ENCODE measurements at regions not wholly inside any gene's neighbourhood (a gene's known extent, or its start where the extent isn't known, plus 50 kb on each side); places are given as distances from the start of the nearest gene placed in this dataset.
"Not testable (repeated sequence)": the region's sequence is repeated elsewhere in the genome, so short reads cannot be mapped to it uniquely, and the experiment has no call there.

DNA sequence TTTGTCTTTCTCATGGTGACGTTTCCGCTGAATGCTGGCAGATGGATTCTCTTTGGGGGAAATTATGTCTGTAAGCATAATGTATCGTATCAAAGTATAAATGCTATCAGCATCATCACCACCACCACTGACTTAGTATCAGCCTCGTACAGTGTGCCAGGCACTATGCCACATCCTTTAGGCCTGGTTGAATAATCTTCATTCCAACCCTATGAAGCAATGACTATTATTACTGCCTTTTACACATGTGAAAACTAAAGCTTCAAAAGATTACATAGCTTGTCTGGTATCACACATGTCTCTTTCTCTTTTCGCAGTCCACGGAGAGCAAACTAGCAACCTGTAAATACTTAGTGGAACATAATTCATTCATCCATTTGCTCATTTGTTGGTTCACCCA is 166.7 kb upstream of the PRICKLE2 start:
- intact Hi-C loops (cut with micrococcal nuclease), result no loop called here

DNA sequence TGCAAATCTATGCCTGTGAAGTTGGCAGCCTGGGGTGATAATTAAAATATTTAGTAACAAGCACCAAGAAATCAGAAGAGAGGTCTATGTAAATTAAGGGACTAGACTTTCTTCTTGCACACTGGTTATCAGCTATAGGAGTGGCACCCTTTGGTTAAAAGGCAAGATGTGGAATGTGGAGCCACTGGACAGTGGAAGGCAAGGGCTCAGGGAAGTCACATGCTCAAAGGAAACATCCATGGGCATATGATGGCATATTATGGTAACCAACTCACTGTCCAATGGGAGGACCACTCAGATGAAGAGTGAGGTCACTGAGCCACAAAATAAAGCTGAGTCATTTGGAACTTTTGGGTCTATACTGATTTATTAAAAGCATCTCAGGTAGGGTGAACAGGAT is 165.6 kb upstream of the PRICKLE2 start:
- intact Hi-C loops (cut with micrococcal nuclease), result no loop called here

DNA sequence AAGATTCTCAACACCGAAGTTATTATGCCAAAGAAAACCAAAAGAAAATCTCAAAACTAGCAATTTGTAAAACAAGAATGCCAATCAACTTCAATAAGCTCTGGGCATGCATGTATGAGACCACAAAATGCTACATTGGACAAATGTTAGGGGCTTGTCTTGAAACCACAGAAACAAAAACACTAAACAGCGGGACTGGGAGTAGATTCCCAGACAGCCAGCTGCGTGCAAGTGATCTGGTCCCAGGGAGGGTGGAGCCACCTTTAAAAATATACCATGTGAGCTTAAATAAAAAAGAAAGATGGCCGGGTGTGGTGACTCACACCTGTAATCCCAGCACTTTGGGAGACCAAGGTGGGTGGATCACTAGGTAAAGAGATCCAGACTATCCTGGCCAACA is 163.6 kb upstream of the PRICKLE2 start:
- intact Hi-C loops (cut with micrococcal nuclease), result no loop called here

DNA sequence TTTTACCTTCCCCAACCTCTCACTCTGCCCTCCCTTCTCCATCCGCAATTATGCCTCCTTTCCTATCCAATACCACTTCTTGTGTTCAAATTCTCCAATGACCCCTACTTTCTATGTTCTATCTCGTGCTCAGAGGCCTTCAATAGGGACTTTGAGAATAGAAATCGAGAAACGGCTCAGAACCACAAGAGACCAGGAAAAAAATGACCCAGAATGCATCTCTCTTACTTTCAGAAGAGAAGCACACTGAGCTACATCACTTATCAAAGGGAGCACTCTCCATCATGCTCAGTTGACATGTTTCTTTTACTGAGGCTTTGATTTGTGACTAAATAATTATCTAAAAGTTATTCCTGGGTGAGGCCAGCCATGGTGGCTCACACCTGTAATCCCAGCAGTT is 162.4 kb upstream of the PRICKLE2 start:
- intact Hi-C loops (cut with micrococcal nuclease), result no loop called here

DNA sequence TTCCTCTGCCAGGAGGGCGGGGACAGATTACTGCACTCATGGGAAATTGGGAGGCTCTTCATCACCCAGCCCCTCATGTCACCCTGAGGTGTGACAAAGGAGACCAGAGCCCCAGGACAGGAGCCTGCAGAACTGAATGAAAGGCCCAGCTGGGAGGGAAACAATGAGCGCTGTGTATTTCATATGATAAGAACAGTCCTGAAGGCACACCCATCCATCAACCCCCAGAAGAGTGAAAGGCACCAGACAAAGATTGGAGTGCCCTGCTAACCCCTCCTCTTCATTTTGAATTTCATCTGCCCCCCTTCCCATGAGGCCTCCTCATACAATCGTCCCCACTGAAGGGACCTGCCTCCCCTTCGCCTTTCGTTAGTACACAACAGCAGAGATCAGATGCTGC is 160.0 kb upstream of the PRICKLE2 start:
- intact Hi-C loops (cut with micrococcal nuclease), result no loop called here

DNA sequence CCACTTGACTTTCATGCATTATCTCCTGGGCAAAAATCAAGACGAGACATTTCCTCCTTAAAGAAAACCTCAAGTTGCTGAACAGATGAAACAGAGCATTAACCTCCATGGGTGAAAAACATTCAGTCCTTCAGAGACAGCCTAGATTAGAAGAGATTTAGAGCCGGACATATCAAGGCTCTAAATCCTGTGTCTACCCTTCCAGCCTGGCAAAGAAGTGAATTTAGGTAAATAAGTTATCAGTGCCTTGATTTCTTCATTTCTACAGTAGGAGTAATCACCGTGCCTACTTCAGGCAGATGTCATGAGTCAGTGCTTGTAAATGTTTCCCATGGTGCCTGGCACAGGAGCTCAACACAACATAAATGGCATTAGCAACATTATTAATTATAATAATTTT is 159.3 kb upstream of the PRICKLE2 start:
- intact Hi-C loops (cut with micrococcal nuclease), result no loop called here

DNA sequence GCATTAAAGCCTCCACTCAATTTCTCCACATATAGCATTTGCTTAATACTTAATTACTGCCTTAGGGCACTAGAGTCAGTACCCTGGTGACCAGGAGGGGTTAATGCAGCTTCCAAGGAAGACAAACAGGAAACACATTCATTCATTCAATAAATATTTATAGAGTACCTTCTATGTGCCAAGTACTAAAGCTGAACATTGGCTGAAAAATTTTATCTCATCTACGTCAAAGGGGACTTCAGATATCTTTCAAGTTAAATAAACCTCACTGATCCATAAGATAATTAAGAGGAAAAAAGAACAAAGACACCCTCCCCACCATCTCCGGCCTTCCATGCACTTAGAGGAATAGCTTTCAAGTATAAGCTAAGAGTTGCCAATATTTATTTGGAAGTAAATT is 156.9 kb upstream of the PRICKLE2 start:
- intact Hi-C loops (cut with micrococcal nuclease), result no loop called here

DNA sequence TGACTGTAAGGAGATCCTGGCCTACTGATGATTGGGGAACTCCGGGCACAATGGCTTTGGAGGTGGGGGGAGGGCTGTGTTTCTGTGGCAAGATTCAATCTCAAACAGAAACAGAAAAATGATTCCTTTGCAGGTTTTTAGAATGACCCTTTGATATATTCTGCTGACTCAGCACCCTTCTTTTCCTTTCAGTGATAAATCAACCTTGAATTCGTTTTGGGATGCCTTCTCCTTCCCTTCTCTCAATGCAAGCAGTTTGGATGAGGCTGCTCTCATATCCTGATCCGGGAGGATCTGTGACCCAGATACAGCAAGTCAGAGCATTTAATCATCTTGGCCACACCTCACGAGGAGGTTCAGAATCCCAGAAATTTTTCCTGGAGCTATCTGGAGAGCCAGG is 156.1 kb upstream of the PRICKLE2 start:
- intact Hi-C loops (cut with micrococcal nuclease), result no loop called here

DNA sequence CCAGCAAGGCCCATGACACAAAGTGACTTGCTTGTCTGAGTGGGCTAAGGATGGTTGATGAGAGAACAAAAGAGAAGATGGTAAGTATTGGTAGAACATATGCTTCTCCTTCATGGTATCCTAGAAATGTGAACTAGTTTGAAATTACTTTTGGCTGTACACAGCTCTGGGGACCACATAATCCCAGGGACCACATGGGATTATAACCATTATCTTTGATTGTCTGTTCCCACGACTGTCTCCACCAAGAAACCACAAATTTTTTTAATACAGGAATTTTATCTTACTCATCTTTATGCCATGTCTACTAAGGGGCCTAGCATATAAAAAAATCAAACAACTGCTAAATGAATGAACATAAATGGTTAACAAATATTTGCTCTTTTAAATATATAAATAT is 155.3 kb upstream of the PRICKLE2 start:
- intact Hi-C loops (cut with micrococcal nuclease), result no loop called here

DNA sequence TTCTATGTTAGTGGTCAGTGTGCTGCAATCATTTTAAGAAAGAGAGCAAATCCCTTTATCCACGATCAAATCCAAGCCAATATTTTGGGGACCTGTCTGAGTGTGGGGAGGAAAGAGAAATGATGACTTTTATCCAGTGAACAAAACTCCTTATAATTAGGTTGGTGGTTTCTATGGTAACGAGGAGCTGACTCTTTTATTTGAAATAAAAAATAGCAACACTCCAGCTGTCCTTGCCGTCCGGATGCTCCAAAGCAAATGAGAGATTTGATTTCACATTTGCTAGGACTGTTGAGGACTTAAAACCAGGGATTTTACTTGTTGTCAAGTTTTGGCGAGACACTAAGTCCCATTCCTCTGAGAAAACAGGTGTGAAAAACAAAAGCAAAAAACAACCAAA is 154.0 kb upstream of the PRICKLE2 start:
- intact Hi-C loops (cut with micrococcal nuclease), result no loop called here

DNA sequence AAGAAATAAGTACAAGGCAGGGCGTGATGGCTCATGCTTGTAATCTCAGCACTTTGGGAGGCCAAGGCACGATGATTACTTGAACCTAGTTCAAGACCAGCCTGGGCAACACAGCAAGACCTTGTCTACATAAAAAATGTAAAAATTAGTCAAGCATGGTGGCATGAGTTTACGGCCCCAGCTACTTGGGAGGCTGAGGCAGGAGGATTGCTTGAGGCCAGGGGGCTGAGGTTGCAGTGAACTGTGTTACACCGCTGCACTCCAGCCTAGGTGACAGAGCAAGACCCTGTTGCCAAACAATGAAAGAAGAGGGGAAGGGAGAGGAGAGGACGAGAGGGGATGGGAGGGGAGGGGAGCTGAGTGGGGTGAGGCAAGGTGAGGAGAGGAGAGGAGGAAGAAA is 152.7 kb upstream of the PRICKLE2 start:
- intact Hi-C loops (cut with micrococcal nuclease), result no loop called here

DNA sequence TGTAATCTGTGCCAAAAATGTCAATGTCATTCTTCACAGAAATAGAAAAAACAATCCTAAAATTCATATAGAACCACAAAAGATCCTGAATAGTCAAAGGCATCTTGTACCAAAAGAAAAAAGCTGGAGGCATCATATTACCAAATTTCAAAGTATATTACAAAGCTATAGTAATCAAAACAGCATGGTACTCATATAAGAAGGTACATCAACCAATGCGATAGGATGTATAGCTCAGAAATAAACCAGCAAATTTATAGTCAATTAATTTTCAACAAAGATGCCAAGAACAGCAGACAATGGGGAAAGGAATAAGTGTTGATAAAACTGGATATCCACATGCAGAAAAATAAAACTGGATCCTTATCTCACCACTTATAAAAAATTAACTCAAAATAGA is 150.5 kb upstream of the PRICKLE2 start:
- intact Hi-C loops (cut with micrococcal nuclease), result no loop called here

DNA sequence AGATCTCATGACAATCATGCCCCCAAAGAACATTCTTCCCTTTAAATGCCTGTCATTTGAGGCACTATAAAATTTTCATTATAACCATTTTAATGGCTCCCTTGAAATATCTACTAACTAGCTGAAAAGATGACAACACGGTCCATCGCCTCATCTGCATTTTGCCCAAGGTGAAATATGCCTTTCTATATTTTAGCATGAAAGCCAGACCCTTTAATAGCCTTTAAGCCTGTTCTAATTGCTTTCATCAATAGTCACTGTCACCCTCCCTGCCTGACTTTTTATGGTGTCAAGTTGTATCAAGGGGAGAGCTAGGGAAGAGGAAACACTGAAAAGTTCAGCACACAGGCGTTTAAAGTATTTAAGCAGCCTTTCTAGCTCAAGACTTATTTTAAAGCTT is 144.1 kb upstream of the PRICKLE2 start:
- intact Hi-C loops (cut with micrococcal nuclease), result no loop called here

DNA sequence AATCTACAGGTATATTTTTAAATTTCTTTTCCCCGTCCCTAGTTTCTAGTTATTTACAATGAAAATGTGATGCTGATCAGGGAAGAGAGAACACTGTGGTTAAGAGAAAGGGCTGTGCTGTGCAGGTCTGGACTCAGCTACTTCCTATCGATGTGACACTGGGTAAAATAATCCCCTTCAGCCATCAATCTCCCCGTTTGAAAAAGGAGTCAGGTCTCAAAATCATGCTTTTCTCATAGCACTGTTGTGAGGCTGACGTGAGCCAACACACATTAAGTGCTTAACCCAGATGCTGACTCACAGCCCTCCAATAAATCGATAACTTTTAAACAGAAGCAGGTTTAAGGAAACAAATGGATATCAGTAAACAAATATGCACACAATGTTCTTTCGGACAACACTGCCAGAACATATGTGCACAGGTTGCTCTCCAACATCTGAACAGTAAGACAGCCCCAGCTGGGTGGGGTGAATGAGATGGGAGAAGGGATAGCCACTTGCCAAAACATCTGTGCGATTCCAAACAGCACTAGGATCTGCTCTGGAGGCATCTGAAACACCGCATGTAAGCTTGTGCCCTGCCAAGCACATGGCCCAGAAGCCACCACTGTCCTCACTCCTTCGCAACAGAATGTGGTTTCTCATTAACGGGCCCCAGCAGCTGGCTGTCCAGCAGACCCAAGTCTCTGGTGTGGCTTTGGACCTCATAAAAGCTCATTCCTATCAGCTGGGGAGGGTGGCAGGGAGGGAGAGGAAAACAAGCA is 143.2 kb upstream of the PRICKLE2 start:
- intact Hi-C loops (cut with micrococcal nuclease), result no loop called here

DNA sequence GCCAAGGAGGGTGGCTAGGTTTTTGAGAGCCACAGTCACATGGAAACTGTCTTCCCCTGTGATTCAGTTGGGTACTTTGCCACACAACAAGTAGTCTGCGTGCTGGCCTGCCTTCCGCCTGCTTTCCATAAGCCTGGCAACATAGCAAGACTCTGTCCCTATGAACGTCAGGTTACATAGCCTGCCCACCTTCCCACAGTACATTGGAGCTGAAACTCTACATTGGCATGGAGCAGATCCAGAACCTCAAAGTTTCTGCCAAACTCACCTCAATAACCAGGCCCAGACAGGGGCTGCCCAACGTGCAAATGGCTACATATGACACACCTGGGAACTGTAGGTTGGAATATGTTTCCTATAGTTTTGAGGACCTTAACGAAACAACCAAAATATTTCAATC is 140.6 kb upstream of the PRICKLE2 start:
- intact Hi-C loops (cut with micrococcal nuclease), result no loop called here

DNA sequence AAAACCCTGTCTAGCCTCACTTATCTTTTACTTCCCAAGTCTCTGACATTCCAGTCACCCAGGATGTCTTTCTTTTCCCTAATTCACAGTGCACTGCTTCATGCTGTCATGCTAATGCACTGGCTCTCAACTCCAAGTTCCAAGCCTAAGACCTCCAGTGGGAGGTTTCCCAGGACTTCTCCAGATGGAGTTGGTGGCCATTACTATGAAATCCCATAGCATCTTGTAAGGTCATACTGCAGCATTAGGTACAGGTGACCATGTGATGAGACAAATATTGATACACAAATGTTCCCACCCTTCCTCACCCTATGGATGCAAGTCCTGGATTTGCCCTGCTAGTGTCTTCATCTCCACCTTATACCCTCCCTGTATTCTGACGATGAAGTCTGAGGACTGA is 138.6 kb upstream of the PRICKLE2 start:
- intact Hi-C loops (cut with micrococcal nuclease), result no loop called here

DNA sequence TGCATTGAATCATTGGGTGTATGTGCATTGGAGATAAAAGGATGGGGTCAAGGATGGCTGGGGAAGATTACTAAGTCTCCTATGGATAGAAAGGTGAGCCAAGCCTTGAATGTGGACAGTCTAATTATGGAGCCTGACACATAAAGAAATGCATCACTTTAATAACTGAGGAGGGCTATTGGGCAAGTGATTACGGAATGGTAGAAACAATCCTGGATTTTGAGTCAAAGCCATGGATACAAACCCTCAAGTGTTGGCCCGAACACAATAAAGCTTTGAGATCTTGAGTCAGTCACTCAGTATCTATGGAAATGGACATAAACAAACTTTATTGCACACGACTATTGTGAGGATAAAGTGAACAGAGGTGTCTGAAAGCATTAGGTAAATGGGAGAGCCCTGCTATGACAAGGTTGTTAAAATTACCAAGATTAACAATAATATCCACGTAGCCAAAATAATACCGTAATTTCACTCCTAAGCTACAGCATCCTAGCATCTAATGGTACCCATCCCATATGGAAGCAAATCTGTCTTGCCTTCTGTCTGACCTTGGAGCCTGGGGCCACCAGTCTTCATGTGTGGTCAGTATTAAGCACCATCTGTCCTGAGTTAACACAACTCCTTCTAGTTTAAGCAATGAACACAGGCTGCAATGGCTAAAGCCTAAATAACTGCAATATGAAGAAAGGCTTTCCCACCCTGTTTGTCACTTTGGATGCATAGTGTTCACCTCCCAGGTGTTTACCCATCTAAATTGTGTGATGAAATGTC is 136.9 kb upstream of the PRICKLE2 start:
- intact Hi-C loops (cut with micrococcal nuclease), result no loop called here

DNA sequence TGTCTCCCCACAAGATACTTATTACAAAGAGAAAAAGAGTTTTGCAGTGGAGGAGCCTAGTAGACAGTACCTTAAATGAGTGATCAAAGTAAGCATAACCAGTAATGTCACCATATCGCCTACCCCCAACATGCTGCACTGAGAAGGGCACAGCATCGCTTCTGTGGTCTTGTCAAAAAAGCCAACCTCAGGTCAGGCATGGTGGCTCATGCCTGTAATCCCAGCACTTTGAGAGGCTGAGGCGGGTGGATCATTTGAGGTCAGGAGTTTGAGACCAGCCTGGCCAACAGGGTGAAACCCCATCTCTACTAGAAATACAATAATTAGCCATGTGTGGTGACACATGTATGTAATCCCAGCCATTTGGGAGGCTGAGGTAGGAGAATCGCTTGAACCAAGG is 135.8 kb upstream of the PRICKLE2 start:
- intact Hi-C loops (cut with micrococcal nuclease), result not testable (repeated sequence)

DNA sequence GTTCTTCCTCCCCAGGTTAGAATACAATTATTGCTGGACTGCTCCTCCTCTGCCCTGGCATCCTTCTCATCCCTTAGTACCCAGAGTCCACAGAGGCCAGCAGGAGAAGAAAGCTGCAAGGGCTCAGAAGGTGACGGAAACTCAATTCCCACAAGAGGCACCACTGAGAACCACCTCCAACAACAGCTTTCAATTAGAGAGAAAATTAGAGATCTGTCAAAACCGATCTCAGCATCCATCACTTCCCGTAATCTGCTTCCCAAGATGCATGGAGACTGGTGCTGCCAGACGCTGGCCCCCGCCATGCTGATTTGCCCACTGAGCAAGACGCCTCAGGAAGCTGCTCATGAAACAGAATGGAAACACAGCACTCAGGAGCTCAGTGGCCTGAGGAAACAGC is 135.0 kb upstream of the PRICKLE2 start:
- intact Hi-C loops (cut with micrococcal nuclease), result no loop called here

DNA sequence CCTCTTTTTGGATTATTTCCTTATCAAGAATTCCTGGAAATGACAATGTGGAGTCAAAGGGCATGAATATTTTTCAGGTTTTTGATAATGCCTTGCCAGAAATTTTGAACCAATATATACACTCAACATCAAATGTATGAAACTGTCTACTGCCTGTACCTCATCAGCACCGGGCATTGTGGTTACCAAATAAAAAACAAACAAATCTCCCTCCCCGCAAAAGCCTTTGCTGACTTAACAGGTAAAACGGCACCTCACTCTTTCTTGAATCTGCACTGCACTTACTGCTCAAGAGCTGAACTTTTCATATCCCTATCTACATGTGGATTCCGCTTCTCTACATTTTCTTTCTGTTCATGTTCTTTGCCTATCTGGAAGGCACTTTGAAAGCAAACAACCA is 134.5 kb upstream of the PRICKLE2 start:
- intact Hi-C loops (cut with micrococcal nuclease), result no loop called here

DNA sequence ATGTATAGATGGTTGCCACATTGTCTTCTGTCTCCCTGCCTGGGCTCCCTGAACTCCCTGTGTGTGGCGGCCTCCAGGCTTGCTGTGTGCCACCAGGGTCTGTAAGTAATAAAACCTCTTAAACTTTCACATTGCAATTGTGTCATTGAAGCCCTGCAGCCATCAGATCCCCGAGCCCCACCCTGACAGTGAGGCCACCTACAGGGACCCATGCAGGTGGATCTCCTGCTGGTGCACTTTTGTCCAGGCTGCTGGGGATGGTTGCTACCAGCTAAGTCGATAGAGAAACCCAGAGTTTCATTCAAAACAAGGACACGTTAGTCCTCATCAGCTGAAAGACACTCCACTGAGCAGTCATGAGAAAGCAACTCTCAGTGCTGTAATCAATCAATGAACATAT is 133.6 kb upstream of the PRICKLE2 start:
- intact Hi-C loops (cut with micrococcal nuclease), result no loop called here

DNA sequence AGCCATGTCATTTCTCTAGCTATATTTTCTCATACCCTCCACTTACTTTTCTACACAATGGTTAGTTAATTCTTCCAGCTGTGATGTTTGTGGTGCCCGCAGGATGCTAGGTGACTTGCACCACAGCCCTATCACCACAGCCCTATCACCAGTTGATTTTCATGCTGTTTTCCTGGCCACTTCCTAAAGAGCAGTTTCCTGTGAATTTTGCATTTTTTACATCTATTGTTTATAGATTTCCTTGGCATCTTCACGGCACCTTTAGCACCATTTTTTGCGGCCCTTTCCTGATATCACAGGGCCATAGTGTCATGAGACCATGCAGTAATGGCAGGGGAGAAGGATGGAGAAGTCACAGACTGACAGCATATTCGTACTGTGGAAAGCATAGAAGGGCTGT is 132.9 kb upstream of the PRICKLE2 start:
- intact Hi-C loops (cut with micrococcal nuclease), result no loop called here

DNA sequence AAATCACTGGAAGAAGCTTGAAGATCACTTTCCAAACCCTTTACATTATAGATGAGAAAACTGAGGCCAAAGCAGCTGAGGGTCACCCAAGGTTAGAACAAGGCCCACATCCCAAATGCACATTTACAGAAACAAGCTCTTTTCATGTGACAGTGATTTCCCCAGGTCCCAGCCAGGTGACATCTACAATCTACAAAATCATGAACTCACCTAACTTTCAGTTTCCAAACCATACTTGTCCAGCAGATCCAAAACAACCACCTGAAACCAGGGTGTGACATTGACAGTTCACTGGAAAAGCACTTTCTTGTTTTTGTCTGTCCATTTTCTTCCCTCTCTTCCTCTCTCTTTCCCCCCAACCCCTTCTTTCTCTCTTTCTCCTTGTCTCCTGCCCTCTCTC is 132.2 kb upstream of the PRICKLE2 start:
- intact Hi-C loops (cut with micrococcal nuclease), result no loop called here

Measured in T-helper 1 cell treated with Interleukin-12 subunit alpha and Interleukin-12 subunit beta and Interleukin-4 antibody, amounts not matched to agents 30 ng/mL and 1 ng/mL, for 36 hours (primary cell).